ENCODE measurements at regions not wholly inside any gene's neighbourhood (a gene's known extent, or its start where the extent isn't known, plus 50 kb on each side); places are given as distances from the start of the nearest gene placed in this dataset.

DNA sequence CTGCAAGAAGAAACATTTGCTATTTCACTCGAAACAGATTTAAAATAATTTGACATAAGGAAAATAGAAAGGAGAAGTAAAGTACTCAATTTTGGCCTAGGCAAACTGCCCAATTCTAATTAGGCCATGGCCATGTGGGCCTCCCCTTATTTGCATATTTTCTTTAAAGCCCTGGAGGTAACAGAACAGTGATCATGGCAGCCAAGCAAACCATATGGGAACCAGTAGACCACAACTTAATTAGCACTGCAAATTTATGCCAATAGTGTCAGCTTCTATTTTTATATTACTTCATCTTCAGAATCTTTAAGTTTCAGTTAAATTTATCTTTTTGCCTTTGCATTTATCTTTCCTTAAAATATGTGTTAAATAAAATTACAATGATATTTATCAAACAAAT, 63.3 kb upstream of the THSD7A start:
- DNase-seq: no peak

DNA sequence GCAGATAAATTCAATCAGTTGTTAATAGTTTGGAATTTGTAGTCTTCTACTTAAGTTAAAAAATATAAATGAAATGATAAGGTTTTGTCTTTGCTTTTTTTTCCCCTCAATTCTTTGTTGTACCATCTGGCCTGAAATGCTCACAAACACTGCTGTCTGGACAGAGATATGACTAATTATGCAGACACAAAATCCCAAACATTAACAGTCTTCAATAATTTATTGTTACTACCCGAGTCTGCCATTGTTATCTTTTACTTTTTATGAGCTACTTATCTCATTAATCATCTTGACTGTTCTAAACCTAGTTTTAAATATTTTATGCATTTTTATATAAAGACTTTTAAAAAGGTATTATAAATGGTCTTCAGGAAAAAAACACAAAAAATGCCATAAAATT, 64.7 kb upstream of the THSD7A start:
- no peak for DNase-seq

DNA sequence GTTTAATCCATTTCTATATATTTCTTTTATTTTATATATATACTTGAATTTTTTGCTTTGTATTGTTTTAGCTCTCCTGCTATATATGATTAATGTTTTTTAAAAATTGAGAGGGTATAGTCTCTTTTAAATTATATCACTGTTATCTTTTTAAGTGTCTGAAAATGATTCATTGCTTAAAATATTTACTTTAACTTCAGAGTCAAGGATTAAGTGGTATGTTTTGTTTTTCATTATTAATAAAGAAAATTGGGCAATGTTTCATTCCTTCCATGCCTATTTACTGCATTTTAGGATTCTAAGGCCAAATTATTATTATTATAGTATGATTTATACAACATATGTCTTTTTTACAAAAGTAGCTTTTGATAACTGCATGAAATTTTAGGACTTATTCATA, 67.2 kb upstream of the THSD7A start:
- DNase-seq: no peak

DNA sequence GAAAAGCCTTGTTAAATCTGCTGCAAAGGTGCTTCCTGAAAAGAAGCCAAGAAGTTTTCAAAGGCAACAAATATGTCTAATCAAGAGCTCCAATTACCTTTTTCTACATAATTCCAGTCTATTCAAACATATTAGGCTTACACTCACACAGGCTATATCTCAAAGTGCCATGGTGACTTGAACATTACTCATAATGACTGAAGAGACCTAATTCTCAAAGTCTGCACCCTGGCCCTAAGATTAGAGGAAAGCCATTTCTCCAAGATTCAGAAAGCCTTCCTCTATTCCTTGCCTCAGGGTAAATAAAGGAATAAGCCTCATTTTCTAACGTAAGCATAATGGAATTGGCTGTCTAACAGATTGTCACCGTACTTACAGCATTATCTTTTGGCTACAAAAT, 78.3 kb upstream of the THSD7A start:
- no peak for DNase-seq

DNA sequence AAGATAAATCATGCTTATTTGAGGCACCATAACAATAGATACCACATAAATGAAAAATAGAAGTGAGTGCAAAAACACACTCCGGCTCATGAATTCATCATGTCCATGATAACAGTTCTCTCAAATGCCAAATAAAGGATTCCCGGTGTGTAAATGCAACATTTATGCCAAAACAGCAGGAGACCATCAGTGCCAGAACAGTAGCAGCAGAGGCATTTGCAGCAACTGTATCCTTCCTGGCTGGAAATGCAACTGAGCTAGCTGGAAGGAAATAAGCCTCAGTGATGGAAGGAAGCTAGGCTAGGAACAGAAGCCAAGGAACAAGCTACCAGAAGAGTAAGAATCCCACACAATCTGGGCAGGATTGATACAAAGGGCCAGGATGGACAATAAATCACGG, 79.9 kb upstream of the THSD7A start:
- DNase-seq: no peak

DNA sequence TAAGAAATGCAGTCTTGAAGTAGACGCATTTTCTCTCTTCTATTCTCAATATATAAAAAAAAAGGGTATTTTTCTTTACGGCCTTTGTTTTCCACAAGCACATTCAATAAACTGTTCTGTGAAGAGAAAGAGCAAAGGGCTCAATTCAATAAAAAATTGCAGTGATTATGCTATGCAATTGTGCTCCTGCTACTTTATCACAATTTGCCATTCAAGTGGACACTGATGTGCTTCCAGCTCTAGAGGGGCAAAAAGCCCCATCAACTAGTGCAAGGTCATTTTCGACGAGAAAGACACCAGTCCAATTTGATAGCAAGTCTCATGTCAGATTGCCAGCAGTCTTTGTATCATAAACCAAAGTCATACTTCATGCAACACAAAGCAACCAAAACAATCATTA, 82.6 kb upstream of the THSD7A start:
- no peak for DNase-seq

DNA sequence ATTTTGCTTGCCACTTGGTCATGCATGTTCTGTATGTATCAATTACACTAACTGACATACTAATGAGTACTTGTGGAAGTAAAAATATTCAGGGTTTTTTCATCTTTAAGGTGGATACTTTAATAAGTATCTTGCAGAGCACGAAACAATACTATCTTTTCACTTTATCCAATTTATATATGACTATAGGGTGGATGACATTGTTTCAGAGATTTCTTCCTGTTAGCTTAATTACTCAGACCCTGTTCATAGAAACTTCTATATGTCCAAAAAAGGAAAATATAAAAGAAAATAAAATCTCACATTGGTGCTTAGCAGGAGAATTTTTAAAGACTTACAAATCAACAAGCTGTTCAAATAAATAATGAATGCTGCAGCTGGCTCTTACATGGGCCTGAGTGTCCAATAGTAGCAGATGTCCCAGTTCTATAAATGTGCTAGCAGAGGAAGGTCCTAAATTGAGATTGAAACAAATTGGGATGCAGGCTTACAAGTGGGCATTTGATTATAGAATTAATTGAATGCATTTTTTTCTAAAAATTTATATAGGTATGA, 91.5 kb upstream of the THSD7A start:
- DNase-seq: no peak

DNA sequence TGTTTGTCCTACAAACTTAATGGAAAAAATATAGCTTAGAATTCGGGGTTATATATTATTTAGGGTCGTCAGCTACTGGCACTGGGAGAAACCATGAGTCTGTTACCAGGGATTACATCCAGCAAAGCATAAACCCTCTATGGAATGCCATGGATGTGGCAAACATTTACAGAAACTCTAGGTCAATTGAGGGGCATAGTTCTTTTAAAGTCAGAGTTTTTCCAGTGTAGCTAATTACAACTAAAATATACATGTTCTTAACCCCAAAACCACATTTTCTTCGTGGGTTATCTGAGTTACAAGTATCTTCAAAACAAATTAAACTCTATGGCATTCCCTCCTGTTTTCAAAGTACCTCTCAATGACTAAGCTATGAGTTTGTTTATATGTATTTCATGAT, 99.3 kb upstream of the THSD7A start:
- DNase-seq: no peak

DNA sequence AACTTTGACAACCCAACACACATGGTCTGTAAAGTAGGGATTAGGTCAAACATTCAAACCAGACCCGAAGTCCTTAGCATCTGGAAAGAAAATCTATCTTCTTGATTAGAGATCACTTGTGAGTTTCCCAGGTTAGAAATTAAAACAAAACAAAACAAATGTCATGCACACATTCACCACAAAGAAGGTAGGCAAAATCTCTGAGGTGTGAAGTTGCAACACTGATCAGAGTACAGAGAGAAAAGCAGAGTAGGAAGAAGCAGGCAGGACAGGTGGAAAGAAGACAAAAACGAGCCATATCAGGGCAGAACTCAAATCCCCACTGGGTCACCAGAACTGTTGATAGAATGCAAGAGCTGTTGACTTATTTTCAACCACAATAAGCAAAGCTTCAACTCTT, 102.8 kb upstream of the THSD7A start:
- DNase-seq: no peak

DNA sequence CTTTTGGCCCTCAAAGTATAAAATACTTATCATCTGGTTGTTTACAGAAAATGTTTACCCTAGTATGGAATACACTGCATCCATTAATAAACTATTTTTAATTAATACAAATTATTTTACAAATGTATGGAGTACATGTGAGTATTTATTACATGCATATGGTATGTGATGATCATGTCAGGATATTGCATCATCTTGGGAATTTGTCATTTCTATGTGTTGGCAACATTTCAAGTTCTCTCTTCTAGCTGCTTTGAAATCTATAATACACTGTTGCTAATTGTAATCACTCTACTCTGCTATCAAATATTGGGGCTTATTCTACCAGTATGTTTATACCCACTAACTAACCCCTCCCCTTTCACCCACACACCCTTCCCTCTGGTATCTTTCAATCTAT, 103.9 kb upstream of the THSD7A start:
- no peak for DNase-seq

DNA sequence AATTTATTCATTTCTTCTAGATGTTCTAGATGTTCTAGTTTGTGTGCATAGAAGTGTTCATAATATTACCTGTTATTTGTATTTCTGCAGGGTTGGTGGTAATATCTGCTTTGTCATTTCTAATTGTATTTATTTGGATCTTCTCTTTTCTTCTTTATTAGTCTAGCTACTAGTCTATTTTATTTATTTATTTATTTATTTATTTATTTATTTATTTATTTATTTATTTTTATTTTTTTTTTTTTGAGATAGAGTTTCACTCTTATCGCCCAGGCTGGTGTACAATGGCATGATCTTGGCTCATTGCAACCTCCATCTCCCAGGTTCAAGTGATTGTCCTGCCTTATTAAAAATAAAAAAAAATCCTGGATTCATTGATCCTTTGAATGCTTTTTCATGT, 114.8 kb upstream of the THSD7A start:
- DNase-seq: no peak

DNA sequence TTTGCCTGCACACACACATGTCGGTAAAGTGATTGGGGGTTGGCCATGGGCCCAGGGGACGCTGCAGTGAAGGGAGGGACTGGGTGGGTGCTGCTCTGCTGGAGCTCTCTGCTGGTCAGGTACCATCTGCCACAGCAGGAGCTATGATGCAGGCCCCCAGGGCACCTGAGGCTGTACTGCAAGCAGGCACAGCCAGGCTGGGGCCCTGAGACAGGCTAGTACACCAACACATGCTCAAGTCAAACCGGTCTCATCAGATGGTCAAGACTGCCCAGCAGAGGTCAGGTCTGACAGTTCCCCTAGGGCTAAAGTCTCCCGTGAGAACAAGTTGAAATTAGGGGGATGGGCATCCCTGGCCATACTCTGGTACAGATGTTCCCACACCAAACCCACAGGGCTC, 118.3 kb upstream of the THSD7A start:
- DNase-seq: no peak

DNA sequence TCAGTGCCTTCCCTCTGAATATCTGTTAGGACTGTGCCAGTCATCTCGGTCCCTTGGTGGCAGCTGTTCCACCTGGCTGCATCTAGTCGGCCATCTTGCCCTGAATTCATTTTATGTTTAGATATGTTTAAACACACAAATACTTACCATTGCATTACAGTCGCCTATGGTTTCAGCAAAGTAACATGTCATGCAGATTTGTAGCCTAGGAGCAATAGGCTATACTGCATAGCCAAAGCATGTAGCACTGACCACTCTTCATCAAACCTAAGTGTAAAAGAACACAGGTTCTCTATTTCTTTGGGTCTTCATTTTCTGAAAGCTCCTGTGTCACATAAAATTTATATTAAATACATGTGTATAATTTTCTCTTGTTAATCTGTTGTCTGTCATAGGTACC, 118.9 kb upstream of the THSD7A start:
- no peak for DNase-seq

DNA sequence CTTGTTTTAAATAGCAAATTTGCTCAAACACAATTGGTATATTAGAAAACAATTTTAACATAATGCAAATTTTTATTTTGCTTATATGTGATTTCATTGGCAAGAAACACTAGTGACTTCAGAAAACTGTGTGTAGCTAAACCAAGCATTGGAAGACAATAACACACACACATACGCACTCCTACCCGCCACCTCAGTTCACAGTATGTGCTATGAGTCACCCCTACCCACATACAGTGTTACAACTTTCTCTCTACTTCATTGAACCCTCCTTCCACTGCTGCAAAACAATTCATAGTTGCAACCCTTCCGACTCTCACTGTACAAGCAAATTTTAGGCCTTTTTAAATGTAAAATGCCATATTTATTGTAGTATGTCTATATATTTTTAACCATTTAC, 119.9 kb upstream of the THSD7A start:
- no peak for DNase-seq

DNA sequence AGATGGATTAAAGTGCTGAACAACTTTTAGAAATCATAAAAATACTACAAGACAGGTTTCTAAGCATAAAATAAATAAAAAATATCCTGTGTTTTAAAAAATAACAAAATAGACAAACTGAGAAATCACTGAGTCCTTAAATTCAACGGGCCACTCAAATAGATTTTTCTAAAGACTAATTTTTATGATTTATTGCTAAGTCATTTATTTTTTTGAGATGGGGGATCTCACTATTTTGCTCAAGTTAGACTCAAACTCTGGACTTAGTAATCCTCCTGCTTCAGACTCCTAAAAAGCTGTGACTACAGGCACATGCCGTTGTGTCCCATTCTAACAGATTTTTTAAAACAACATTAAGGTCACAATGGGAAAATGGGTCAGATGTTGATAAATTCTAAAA, 121.0 kb upstream of the THSD7A start:
- no peak for DNase-seq

DNA sequence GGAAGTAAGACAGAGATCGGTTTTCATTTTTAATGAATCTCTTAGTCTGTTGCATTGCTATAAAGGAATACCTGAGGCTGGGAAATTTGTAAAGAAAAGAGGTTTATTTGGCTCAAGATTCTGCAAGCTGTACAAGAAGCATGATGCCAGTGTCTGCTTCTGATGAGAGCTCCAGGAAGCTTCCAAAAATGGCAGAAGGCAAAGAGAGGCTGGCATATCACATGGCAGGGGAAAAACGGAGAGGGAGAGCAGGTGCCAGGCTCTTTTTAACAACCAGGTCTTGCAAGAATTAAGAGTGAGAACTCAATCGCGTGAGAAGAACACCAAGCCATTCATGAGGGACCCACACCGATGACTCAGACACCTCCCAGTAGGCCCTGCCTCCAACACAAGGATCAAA, 125.0 kb upstream of the THSD7A start:
- DNase-seq: no peak

DNA sequence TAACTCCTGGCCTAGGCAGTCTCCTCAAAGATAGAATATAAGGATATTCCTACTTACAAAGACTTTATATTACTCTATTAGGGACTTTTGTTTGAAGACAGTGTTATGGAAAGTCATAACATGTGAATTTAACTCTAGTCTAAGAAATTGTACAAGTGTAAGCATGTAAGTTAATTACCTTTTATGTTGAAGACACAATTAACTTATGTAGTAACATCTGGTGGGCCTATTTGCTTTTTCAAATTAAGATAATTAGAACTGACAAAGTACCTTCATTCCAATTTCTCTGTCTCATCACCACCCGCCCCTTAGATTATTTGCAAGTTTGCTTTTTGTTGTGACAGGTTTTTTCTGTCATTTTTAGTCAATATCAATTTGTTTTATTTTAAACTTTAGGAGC, 126.0 kb upstream of the THSD7A start:
- DNase-seq: no peak

DNA sequence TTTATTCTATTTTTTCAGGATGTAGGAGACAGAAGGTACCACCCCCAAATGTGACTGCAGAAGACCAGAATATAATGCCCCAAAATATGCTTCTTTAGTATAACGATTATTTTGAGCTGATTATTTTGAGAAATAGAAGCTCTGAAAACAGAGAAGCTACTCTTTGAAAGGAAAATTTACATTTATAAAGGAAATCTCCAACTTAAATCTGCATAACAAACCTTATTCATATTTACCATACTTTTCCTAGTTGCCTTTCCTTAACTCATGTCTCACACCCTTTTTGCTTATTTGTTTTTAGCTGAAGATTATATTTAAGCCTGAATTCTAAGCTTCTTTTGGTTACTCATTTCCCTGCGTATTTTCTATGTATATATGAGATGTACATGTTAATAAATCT, 127.1 kb upstream of the THSD7A start:
- no peak for DNase-seq

DNA sequence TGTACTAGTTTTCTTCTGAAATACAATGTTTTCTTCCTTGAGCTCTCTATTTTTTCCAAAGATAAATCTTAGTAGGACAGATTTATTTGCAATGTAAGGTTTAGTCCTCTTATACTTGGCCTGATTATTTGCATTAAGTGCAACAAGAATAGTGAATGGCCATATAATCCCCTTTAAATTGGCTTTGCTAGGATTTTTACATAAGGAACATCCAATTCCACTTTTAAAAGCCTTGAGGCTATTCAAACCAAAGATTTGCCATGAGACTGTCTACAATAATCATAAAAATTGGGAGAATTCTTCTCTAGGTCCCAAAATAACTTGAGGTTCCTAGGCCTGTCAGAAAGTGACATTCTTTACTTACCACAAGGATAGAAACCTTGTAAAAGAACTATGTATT, 128.6 kb upstream of the THSD7A start:
- no peak for DNase-seq

DNA sequence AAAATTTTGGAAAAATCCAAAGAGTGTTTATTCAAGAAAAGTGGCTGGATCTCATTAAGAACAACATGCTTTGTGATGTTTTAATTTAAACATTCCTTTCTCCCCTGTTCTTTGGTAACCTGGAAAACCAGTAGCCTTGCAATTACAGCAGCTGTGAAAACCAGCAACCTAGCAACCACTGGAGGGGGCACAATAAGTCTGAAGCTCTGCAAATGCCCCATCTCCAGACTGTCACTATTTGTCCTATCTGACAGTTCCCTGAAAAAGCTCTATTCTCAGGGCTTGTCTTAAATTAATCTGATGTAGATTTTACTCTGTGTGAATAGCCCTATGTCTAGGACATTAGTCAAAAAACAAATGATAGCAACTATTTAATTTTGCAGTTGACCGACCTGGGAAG, 137.6 kb upstream of the THSD7A start:
- DNase-seq: no peak

DNA sequence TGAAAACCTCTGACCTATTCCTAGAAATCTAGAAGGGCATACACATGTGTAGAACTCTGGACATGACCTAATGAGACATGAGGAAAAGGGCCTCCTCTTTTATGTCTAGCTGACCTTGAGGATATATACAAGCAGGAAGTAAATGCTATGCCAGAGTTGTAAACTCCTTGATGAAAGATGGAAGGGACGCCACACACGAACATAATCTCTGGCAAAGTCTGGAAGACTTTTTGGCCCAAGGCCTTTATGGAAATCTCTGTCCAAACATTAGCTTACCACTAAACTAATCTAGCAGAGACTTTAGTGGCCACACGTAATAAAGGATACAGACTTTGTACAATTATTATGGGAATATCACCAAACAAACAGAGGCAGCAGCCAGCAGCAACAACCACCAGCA, 138.1 kb upstream of the THSD7A start:
- no peak for DNase-seq

DNA sequence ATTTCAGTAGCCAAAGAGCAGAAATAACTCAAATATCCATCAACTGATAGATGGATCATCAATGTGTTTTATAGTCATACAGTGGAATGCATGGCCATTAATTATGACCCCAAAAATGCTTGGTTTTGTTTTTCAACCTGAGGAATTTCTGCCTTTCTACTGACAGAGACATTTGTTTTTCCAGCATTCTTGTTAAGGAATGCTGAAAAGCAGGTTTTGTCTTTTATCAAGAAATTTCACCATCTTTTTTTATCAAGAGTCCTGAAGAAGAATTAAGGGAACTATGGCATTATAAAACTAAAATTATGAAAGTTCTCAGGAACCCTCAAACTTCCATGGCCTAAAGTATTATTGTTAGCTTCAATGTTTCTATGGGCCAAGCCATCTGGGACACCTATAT, 153.4 kb upstream of the THSD7A start:
- DNase-seq: no peak

DNA sequence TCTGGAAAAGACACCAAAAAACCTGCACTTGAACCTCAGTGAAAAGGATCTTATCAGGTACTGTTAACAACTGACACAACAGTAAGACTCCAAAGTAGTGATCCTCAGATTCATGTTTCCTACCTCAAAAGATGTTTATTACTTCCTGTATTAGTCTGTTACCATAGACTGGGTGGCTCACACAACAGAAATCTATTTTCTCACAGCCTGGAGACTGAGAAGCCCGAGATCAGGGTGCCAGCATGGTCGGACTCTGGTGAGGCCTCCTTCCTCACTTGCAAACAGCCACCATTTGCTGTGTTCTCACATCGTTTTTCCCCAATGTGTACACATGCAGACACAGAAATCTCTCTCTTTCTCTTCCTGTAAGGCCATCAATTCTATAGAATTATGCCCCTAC, 154.0 kb upstream of the THSD7A start:
- DNase-seq: no peak

DNA sequence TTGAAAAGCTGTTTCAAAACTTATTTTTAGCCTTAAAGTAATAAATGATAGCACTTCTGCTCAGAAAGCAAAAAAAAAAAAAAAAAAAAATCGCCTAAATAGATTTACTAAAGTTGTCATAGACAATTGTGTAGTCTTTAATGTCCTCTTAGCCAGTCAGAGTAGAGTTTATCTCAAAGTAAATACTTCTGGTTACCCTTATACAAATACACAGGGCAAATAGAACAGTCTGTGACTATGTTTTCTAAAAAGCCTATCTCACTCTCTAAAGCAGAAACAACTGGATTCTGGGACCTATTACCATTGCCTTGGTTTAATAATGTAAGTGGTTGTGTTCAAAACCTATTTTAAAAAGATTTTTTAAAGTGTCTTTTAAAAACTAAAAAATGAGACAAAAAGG, 156.2 kb upstream of the THSD7A start:
- no peak for DNase-seq

DNA sequence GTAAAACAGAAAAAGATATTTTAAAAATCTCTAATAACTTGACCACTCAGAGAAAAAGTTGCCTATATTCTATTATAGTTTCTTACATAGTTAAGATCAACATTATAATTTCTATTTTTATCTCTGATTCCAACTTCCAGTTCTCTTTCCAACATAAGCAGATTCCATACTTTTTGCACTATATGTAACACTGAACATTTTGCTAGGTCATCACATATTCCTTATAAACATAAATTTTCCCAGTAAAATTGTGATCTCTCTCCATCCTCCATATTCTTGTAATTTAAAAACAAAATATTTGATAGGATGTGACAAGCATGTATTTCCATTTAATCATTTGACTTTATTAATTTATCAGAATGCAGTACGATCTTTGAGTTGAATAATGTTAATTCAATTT, 170.4 kb upstream of the THSD7A start:
- DNase-seq: no peak

DNA sequence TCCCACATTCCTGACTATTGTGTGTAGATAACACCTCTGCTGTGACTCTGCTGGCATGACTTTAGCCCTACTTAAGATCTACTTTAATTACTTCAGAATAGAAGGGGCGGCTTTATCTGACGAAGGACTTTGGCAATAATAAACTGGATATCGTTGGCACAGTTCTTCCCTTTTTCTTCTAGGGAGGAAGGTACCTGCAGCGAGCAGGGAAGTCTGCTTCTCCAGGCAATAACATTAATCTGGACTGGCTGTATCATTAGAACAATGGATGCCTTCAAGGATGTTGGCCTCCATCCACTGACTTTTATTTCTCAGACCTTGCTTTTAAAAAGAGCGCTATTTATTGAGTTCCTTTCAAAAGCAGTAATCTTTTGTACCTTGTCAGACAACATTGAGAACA, 172.6 kb upstream of the THSD7A start:
- DNase-seq: no peak

Data from occipital lobe (tissue), 1 donor.